HS-5 (cell line): ENCODE measurements at regions not wholly inside any gene's neighbourhood (a gene's known extent, or its start where the extent isn't known, plus 50 kb on each side); places are given as distances from the start of the nearest gene placed in this dataset.
"Not testable (repeated sequence)": the region's sequence is repeated elsewhere in the genome, so short reads cannot be mapped to it uniquely, and the experiment has no call there.

Experiments used
- DNase-seq: peaks from one replicate; pipeline ENCODE4 v3.0.0-alpha.2; 2012; ENCODE audit warnings: low read depth

- DNase-seq, result no peak
Observed at GRCh38 chr11:115663790-115664189, 159.6 kb upstream of the CADM1 start.

- no peak for DNase-seq
Observed at GRCh38 chr11:115660030-115660805, 156.0 kb upstream of the CADM1 start.

- DNase-seq, result no peak
Observed at GRCh38 chr11:115659061-115659963, 155.1 kb upstream of the CADM1 start.

GRCh38 chr11:115657586-115657985 is 153.4 kb upstream of the CADM1 start:
- no peak for DNase-seq

GRCh38 chr11:115656669-115657068 is 152.5 kb upstream of the CADM1 start:
- DNase-seq, result no peak

GRCh38 chr11:115656041-115656440 is 151.8 kb upstream of the CADM1 start:
- DNase-seq, result no peak

- no peak for DNase-seq
Observed at GRCh38 chr11:115654792-115655191, 150.6 kb upstream of the CADM1 start.

GRCh38 chr11:115653926-115654325 is 149.7 kb upstream of the CADM1 start:
- no peak for DNase-seq

GRCh38 chr11:115653076-115653475 is 148.9 kb upstream of the CADM1 start:
- peak; percentile 26 for DNase-seq

GRCh38 chr11:115652496-115652895 is 148.3 kb upstream of the CADM1 start:
- no peak for DNase-seq

GRCh38 chr11:115652094-115652493 is 147.9 kb upstream of the CADM1 start:
- DNase-seq, result no peak

- no peak for DNase-seq
Observed at GRCh38 chr11:115649461-115649860, 145.2 kb upstream of the CADM1 start.

- no peak for DNase-seq
Observed at GRCh38 chr11:115645631-115646317, 141.6 kb upstream of the CADM1 start.

GRCh38 chr11:115644856-115645255 is 140.6 kb upstream of the CADM1 start:
- DNase-seq, result no peak

- no peak for DNase-seq
Observed at GRCh38 chr11:115643549-115644270, 139.5 kb upstream of the CADM1 start.

GRCh38 chr11:115642660-115643059 is 138.4 kb upstream of the CADM1 start:
- DNase-seq, result no peak

GRCh38 chr11:115637599-115638241 is 133.5 kb upstream of the CADM1 start:
- no peak for DNase-seq

GRCh38 chr11:115636753-115637527 is 132.7 kb upstream of the CADM1 start:
- DNase-seq, result no peak

- not testable (repeated sequence) for DNase-seq
Observed at GRCh38 chr11:115633977-115634376, 129.8 kb upstream of the CADM1 start.

- DNase-seq, result no peak
Observed at GRCh38 chr11:115632061-115632460, 127.8 kb upstream of the CADM1 start.

- DNase-seq, result no peak
Observed at GRCh38 chr11:115631609-115632008, 127.4 kb upstream of the CADM1 start.
